CD4-positive, alpha-beta T cell treated with Interleukin-2 at 100 ng/mL for 4 hours (primary cell): ENCODE measurements at regions not wholly inside any gene's neighbourhood (a gene's known extent, or its start where the extent isn't known, plus 50 kb on each side); places are given as distances from the start of the nearest gene placed in this dataset.
"Not testable (repeated sequence)": the region's sequence is repeated elsewhere in the genome, so short reads cannot be mapped to it uniquely, and the experiment has no call there.

ENCODE experiments used
- DNase-seq: peaks from one replicate; pipeline ENCODE4 v3.0.0-alpha.2; 2020; ENCODE audit warnings: low spot score

- no peak for DNase-seq
These were observed 65.8 kb downstream of the MTX3 start for GRCh38 chr5:79924936-79925893.

GRCh38 chr5:79923431-79923830, 67.6 kb downstream of the MTX3 start:
- no peak for DNase-seq

GRCh38 chr5:79922626-79923025, 68.4 kb downstream of the MTX3 start:
- DNase-seq: no peak

DNA sequence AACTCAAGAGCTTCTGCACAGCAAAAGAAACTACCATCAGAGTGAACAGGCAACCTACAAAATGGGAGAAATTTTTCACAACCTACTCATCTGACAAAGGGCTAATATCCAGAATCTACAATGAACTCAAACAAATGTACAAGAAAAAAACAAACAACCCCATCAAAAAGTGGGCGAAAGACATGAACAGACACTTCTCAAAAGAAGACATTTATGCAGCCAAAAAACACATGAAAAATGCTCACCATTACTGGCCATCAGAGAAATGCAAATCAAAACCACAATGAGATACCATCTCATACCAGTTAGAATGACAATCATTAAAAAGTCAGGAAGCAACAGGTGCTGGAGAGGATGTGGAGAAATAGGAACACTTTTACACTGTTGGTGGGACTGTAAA, 83.6 kb downstream of the MTX3 start:
- not testable (repeated sequence) for DNase-seq

DNA sequence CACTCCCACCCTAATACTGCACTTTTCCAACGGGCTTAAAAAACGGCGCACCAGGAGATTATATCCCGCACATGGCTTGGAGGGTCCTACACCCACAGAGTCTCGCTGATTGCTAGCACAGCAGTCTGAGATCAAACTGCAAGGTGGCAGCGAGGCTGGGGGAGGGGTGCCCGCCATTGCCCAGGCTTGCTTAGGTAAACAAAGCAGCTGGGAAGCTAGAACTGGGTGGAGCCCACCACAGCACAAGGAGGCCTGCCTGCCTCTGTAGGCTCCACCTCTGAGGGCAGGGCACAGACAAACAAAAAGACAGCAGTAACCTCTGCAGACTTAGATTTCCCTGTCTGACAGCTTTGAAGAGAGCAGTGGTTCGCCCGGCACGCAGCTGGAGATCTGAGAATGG, 88.5 kb downstream of the MTX3 start:
- DNase-seq: not testable (repeated sequence)

DNA sequence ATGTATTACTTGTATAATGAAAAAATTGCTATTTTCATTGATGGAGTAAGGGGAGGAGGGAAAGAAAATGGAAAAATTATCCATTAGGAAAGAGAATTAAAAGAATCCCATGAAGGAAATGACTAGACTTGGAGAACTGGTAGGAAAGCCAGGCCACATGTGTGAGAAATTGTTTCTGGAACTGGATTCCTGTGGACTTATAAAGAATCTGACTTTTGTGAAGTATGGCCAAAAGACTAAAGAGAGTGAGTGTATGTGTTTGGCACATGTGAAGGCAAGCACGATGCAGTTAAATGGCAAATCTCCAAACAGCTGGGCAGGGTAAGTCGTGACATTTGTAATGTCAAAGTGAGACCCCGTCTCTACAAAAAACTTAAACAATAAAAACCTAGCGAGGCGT, 89.4 kb downstream of the MTX3 start:
- no peak for DNase-seq

GRCh38 chr5:79898611-79899010, 92.5 kb downstream of the MTX3 start:
- DNase-seq: no peak

DNA sequence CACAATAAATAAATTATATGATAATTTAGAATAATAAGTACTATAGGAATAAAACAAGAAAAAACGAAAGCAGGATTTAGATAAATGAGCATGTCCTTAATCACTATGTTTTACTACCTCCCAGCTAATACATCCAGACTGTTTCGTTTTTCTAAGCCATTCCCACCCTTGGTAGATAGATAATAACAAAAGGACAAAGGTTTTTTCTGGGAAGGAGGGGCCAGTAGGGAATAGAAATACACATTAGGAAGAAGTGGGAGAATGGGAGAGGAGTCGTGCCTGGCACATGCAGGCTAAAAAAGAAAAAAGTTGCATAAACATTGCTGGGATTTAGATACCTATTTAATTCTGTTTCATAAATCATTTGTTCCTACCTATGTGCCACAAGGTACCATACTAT, 97.1 kb downstream of the MTX3 start:
- DNase-seq: no peak

DNA sequence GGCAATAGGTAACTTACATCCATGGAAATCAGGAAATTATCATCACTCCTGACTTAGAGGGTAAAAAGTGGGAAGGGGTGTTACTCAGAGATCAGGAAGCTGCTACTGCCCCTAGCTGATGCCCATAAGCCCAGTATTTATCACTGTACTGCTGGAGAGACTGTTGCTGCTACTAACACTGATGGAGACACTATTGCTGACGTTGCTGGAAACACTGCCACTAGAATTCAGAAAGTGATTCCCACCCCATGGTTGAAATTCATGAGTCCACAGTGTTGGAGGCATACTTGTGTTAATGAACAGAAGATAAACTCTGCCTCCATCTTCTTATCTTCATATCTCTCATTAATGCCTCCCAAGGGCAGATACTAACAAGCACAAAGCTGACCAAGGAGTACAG, 97.6 kb downstream of the MTX3 start:
- DNase-seq: no peak

GRCh38 chr5:79890930-79891249, 100.2 kb downstream of the MTX3 start:
- no peak for DNase-seq

- DNase-seq: no peak
These were observed 100.7 kb downstream of the MTX3 start for GRCh38 chr5:79890119-79890929.

- DNase-seq: no peak
These were observed 102.4 kb downstream of the MTX3 start for GRCh38 chr5:79888643-79889042.

- DNase-seq: no peak
These were observed 104.0 kb downstream of the MTX3 start for GRCh38 chr5:79886925-79887655.

GRCh38 chr5:79886456-79886855, 104.6 kb downstream of the MTX3 start:
- DNase-seq: no peak

GRCh38 chr5:79879880-79880279, 111.2 kb downstream of the MTX3 start:
- not testable (repeated sequence) for DNase-seq

DNA sequence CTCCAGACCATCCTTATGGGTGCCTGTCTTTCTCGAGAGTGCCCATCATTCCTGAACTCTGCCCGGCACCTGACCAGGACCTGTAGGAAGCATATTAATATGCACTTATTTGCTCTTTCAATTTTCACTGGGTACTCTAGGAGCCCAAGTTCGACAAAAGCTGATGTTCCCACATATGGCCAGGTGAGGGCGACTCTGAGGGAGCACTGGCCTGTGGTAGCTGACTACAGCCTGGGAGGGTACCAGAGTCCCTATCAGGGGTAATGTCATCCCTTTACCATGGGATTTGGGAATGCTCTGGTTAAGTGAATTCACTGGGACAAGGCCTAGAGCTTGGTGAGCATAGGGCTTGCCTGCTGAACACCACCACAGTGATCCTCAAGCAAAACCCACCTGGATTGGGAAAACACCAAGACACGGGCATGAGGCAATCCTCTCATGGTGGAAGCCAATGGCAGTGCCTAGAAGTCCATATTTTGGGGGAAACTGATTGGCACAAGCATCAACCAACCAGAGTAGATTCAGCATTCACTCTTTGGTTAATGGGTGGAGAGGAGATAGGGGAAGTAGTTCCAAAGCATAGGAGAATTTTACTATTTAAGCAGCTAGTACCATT, 112.2 kb downstream of the MTX3 start:
- DNase-seq: no peak

DNA sequence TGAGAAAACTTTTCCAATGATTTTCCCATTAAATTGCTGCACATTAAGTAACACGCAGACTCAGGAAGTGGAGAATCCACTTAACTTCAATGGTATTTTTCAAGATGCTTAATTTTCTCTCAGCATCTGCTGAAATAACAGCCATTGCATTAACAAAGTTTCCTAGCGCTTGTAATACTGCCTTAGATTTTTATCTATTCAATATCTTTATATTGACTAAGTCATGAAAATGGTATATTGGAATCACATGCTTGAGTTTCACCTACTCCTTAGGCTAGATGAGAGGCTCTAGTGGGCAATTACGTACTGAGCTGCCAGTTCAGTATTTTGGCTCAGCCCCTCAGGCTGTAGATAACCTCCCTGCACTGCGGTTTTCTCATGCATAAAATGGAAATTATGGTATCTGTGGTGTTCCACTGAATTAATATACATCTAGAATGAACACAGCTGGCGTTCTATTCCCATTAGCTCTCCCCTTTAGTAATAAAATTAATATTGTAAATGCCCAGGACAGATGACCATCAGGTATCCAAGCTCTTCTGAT, 112.9 kb downstream of the MTX3 start:
- DNase-seq: no peak

DNA sequence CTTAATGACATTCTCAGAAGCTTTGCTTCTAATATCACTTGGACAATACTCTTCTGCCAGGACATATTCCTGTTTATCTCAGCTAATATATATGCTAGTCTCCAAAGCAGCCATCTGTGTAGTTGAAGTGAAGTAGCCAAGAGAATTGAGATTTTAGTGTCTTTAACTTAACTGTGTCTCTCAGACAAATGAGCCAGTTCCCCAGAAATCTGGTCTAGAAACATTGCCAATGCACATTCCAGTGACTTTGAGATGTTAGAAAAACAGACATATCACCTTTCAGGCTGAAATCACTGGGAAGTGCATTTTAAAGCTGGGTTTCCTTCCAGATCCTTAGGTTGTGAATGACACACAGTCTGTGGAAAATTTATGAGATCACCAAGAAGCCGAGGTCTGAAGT, 114.6 kb downstream of the MTX3 start:
- no peak for DNase-seq

DNA sequence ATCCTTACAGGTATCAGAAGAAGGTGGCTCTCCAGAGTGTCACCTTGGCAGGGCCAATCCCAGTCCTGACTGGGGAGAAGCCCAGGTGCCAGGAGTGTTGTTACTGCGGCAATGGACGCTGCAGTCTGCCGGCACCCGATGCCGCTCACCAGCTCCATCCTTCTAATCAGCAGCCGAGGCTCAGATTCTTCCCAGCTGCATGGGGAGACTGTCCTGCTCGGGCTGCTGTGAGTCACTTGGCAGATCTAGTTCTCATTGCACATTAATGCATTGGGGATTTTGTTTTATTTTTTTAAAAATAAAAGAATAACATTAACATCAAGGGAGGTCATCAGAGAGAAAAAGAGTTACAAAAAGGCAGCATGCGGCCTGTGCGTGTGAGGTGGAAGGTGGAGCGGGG, 115.8 kb downstream of the MTX3 start:
- DNase-seq: no peak

DNA sequence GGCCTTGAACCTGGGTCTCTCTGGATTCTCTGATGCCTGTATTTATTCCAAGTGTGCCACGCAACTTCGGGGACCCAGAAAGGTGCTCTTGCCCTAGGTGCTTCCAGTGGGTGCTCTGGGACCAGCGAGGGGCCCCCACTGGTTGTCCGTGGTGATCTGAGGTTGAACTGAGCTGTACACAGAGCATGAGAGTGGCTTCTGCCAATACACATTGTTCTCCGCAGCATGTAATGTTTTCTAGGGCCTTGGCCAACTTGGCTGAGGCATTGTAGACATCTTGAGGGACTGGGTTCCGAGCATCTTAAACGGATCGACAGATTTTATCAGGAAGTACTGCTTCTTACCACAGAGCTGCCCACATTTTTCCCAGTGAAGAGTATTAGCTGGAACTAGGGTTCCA, 117.9 kb downstream of the MTX3 start:
- DNase-seq: no peak

DNA sequence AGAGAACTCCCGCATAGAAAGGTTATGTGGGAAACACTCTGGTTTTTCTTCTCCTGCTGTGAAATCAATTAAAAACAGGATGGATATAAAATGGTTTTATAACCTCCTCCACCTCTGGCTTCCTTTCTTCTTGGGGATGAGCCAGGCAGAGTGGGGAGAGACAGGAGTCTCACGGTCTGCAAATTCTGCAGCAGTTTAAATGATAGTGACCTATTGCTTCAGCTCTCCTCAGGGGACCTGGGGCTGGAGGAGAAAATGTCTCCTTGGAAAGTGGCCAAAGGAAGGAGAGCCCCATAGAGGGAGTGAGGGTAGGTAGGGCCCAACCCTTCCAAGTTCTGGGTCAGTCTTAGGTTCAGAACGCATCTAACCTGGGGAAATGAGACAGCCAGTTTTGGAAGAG, 118.8 kb downstream of the MTX3 start:
- no peak for DNase-seq
